ENCODE measurements at regions not wholly inside any gene's neighbourhood (a gene's known extent, or its start where the extent isn't known, plus 50 kb on each side); places are given as distances from the start of the nearest gene placed in this dataset.

- TF ChIP-seq, protein P1, sequence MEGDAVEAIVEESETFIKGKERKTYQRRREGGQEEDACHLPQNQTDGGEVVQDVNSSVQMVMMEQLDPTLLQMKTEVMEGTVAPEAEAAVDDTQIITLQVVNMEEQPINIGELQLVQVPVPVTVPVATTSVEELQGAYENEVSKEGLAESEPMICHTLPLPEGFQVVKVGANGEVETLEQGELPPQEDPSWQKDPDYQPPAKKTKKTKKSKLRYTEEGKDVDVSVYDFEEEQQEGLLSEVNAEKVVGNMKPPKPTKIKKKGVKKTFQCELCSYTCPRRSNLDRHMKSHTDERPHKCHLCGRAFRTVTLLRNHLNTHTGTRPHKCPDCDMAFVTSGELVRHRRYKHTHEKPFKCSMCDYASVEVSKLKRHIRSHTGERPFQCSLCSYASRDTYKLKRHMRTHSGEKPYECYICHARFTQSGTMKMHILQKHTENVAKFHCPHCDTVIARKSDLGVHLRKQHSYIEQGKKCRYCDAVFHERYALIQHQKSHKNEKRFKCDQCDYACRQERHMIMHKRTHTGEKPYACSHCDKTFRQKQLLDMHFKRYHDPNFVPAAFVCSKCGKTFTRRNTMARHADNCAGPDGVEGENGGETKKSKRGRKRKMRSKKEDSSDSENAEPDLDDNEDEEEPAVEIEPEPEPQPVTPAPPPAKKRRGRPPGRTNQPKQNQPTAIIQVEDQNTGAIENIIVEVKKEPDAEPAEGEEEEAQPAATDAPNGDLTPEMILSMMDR (IDR thresholded peaks at IDR 0.05; ENCODE audit: low read length): no peak
- TF ChIP-seq EZH2 (optimal IDR thresholded peaks at IDR 0.05; ENCODE audit: low read depth, low read length): no peak
Measured at GRCh38 chr2:153005071-153005730, 286.8 kb downstream of the ARL6IP6 start.

Measured in MM.1S (cell line).